ENCODE measurements at regions not wholly inside any gene's neighbourhood (a gene's known extent, or its start where the extent isn't known, plus 50 kb on each side); places are given as distances from the start of the nearest gene placed in this dataset.

DNA sequence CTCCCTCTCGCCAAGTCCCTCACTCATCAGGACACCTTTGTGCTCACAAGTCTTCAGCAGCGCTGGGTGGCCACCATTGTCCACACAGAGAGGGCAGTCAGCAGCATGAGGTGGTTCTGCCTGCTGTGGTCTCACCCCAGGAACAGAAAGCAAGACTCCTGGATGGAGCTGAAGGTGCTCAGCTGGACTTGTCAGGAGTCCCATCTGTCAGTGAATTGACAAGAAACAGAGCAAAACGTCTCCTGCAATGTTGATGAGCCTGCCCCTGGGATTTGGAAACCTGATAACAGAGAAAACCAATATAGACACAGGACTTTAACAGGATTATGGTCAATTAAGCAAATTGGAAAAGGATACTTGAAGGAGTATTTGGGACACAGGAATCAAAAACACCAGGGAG lies 122.2 kb upstream of the PRSS58 start:
- Histone ChIP-seq H3K36me3 (ENCODE audit: low read depth) (no peaks in the 10 kb centered on the region), H3K4me1 (ENCODE audit: low read depth) (no peaks in the 10 kb centered on the region), H3K4me3 (no peak overlapping the region), H3K9me3 (no peaks in the 10 kb centered on the region)
- no peak for ATAC-seq
- no peak for DNase-seq
- TF ChIP-seq, protein P1, sequence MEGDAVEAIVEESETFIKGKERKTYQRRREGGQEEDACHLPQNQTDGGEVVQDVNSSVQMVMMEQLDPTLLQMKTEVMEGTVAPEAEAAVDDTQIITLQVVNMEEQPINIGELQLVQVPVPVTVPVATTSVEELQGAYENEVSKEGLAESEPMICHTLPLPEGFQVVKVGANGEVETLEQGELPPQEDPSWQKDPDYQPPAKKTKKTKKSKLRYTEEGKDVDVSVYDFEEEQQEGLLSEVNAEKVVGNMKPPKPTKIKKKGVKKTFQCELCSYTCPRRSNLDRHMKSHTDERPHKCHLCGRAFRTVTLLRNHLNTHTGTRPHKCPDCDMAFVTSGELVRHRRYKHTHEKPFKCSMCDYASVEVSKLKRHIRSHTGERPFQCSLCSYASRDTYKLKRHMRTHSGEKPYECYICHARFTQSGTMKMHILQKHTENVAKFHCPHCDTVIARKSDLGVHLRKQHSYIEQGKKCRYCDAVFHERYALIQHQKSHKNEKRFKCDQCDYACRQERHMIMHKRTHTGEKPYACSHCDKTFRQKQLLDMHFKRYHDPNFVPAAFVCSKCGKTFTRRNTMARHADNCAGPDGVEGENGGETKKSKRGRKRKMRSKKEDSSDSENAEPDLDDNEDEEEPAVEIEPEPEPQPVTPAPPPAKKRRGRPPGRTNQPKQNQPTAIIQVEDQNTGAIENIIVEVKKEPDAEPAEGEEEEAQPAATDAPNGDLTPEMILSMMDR (IDR thresholded peaks at IDR 0.05) = no peak
- intact Hi-C loops (cut with DNase I, micrococcal nuclease) = no loop called here

DNA sequence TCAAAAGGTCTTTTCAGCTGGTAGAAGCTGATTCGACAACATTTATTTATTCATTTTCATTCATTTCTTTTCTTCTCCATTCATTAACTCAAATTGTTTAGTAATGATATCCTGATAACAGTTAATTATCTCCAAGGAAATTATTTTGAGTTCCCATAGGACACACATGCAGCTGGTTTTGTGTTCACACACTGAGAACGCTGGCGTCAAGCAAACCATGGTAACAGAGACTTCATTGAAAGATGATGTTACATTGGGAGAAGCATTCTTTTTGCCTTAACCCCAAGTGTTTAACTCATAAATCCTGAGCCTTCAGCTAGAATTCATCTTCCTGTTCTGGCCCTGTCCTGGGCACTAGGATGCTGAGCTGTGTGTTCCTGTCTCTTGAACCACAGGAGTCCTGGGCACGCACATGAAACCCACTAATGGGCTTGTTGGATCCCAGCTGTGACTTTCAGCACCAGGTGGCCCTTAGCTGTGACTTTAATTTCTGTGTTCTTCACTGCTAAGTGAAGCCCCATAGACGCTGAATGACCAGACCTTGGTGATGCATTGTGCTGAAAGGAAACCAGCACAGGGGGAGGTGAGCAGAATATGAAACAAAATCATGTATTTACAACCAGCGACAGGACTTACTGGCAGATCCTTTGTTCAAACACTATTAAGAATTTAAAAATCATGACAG lies 121.5 kb upstream of the PRSS58 start:
- no peak overlapping the region for H3K4me3 ChIP-seq
- no peaks in the 10 kb centered on the region for H3K9me3 ChIP-seq
- H3K36me3 ChIP-seq (ENCODE audit: low read depth) = no peaks in the 10 kb centered on the region
- TF ChIP-seq, protein P1 (IDR thresholded peaks at IDR 0.05) = no peak
- DNase-seq (no peak), ATAC-seq (no peak)
- intact Hi-C loops (cut with DNase I, micrococcal nuclease) = no loop called here
- H3K4me1 ChIP-seq (ENCODE audit: low read depth) = no peaks in the 10 kb centered on the region

DNA sequence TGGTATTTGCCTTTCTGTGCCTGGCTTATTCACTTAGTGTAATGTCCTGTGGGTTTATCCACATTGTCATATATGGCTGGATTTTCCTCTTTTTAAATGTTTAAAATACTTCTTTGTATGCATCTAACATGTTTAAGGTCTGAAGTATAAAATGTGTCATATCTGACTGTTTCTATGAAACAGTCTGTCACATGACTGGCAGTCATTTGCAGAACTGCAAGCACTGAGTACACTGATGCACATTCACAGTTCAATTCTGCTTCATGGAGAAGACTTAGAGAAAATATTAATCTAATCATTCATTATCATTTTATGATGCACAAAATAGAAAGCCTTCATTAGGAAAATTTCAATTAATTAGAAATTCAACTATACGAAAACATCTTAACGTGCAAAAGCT lies 119.7 kb upstream of the PRSS58 start:
- H3K9me3 ChIP-seq = no peaks in the 10 kb centered on the region
- no peak for ATAC-seq

DNA sequence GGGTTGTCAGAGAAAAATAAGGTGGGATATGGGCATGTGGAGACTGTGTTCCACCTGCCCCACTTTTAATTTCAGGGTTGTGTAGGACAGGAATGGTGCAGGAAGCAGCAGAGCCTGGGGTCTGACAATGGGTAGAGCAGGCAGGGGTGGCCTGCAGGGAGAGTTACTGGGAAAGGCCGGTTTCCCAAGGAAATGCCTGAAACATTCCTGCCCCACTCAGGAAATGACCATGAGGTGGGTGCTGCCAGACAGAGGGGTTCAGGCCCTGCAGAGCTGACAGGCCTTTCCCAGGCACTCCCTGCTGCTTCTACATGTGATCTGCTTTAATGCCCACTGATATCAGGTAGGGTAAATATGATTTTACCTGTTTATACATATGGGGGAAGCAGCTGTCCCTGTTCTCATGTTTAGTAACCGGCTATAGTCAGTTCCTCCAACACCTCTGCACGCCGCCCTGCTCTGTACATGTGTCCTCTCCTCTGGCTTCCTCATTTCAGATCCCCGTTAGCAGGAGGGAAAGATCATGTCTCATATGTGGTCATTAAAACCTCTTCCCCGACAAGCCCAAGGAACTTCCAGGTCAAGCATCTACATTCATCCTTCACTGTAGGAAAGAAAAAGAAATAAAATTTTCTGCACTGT lies 118.6 kb upstream of the PRSS58 start:
- no peak for DNase-seq
- Histone ChIP-seq H3K36me3 (ENCODE audit: low read depth) (no peaks in the 10 kb centered on the region), H3K4me3 (no peak overlapping the region), H3K9me3 (no peaks in the 10 kb centered on the region), H3K4me1 (ENCODE audit: low read depth) (no peaks in the 10 kb centered on the region)
- TF ChIP-seq, protein P1 (IDR thresholded peaks at IDR 0.05) = no peak
- ATAC-seq = peak; percentile 16
- intact Hi-C loops (cut with DNase I, micrococcal nuclease) = no loop called here

More for the DNA sequence above, 119.7 kb upstream of the PRSS58 start:
- Histone ChIP-seq H3K36me3 (ENCODE audit: low read depth) (no peaks in the 10 kb centered on the region), H3K4me3 (no peak overlapping the region), H3K4me1 (ENCODE audit: low read depth) (no peaks in the 10 kb centered on the region)
- intact Hi-C loops (cut with DNase I, micrococcal nuclease) = no loop called here
- DNase-seq = no peak
- TF ChIP-seq, protein P1 (IDR thresholded peaks at IDR 0.05) = no peak

DNA sequence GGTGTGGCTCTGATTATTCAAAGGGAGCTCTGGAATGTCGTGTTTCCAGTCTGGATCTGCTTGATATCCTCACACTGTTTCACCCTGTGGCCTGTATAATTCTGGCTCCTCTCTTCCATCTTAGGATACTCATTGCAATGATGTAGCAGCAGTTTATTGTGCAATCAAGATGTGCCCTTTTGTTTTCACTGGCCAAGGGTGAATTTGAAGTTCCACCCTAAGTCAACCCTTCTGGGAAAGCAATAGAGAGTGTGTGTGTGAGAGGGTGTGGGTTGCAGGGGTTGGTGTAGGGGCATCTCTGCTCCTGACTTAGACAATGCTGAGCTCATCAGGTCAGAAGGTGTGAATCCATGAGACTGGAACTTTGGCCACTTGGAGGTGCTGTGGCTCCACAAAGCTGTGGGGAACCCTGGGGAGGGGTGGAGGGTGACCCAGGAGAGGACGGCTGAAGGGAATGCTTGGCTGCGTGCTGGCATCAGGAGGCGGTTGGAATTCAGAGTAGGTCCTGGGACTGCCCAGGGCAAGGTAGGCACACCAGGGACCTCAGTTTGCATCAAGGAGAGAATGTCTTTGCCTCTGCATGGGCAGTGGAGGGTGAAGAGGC lies 118.0 kb upstream of the PRSS58 start:
- Histone ChIP-seq H3K4me1 (ENCODE audit: low read depth) (no peaks in the 10 kb centered on the region), H3K9me3 (no peaks in the 10 kb centered on the region), H3K4me3 (no peak overlapping the region), H3K36me3 (ENCODE audit: low read depth) (no peaks in the 10 kb centered on the region)
- intact Hi-C loops (cut with DNase I, micrococcal nuclease) = no loop called here
- TF ChIP-seq, protein P1 (IDR thresholded peaks at IDR 0.05) = no peak
- DNase-seq (no peak), ATAC-seq (peak; percentile 48)

Data from mucosa of descending colon (tissue), 3 donors.